ENCODE measurements at regions not wholly inside any gene's neighbourhood (a gene's known extent, or its start where the extent isn't known, plus 50 kb on each side); places are given as distances from the start of the nearest gene placed in this dataset.

- ChIA-PET POLR2A (no interaction called here), SMC1A (ENCODE audit: uncharacterized antibody, unreplicated experiment) (interaction anchor here (0.6 kb wide), 1 partner anchor 58 kb away, joined by 4 read pairs; no protein-coding TSS in a partner anchor), CTCF (no interaction called here), RAD21 (ENCODE audit: unreplicated experiment) (no interaction called here)
- Histone ChIP-seq H3K79me2 (ENCODE audit: control insufficient read depth, insufficient read depth, low read length) (no peaks in the 10 kb centered on the region), H3K4me1 (ENCODE audit: control insufficient read depth, insufficient read depth, low read length) (no peaks in the 10 kb centered on the region), H3K9me3 (replicated peaks; ENCODE audit: control insufficient read depth, insufficient read depth, low read length) (no peaks in the 10 kb centered on the region), H3K36me3 (ENCODE audit: control insufficient read depth in 2 of 2, insufficient read depth in 2 of 2, low read length in 1 of 2) (no peaks in the 10 kb centered on the region), H3K9ac (ENCODE audit: control insufficient read depth, insufficient read depth, low read length) (no peak overlapping the region), H3K4me3 (no peak overlapping the region), H3K27me3 (replicated peaks in 1 of 2; ENCODE audit: control insufficient read depth in 2 of 2, insufficient read depth in 2 of 2, low read length in 1 of 2) (no peaks in the 10 kb centered on the region), H4K20me1 (ENCODE audit: control insufficient read depth, insufficient read depth) (no peaks in the 10 kb centered on the region), H3K4me2 (ENCODE audit: control insufficient read depth, insufficient read depth) (no peak overlapping the region), H2AFZ (ENCODE audit: control insufficient read depth, low read depth, low read length) (no peak overlapping the region), H3K27ac (ENCODE audit: control insufficient read depth, insufficient read depth) (no peak overlapping the region)
- WGBS (ENCODE audit: insufficient coverage, insufficient replicate concordance, low lambda C conversion rate, missing lambda C conversion rate) = 74% methylated on average over 2 of the region's 2 CpGs
- no peak for DNase-seq (ENCODE audit: low read depth, low spot score)
- TF ChIP-seq ZBED1 (IDR thresholded peaks at IDR 0.05; ENCODE audit: borderline replicate concordance) (no peak), EP300 (IDR thresholded peaks at IDR 0.05; ENCODE audit: borderline replicate concordance in 1 of 2, control insufficient read depth in 1 of 2, low read depth in 2 of 2, low read length in 2 of 2) (no peak), TCF3 (IDR thresholded peaks at IDR 0.05; ENCODE audit: borderline replicate concordance, insufficient read depth, low read depth, low read length) (no peak), RAD21 (IDR thresholded peaks at IDR 0.05; ENCODE audit: insufficient read depth, low read depth, low read length) (no peak), KLF5 (IDR thresholded peaks at IDR 0.05; ENCODE audit: partially characterized antibody) (no peak), REST (IDR thresholded peaks at IDR 0.05; ENCODE audit: low read depth, low read length) (no peak), SIX5 (IDR thresholded peaks at IDR 0.05; ENCODE audit: low read depth, low read length, severe bottlenecking) (no peak), SUZ12 (IDR thresholded peaks at IDR 0.05; ENCODE audit: unreplicated experiment) (no peak)
- no peak for ATAC-seq
- intact Hi-C loops (cut with micrococcal nuclease; ENCODE audit: unreplicated experiment) = no loop called here
- in situ Hi-C loops (cut with MboI) = no loop called here
- BruUV-seq (replicated peaks) = no TSS peak
- no peak for FAIRE-seq
These were observed 193.7 kb upstream of the CDH13 start for GRCh38 chr16:82433042-82433441.

All from GM12878 (cell line).